ENCODE measurements at regions not wholly inside any gene's neighbourhood (a gene's known extent, or its start where the extent isn't known, plus 50 kb on each side); places are given as distances from the start of the nearest gene placed in this dataset.

DNA sequence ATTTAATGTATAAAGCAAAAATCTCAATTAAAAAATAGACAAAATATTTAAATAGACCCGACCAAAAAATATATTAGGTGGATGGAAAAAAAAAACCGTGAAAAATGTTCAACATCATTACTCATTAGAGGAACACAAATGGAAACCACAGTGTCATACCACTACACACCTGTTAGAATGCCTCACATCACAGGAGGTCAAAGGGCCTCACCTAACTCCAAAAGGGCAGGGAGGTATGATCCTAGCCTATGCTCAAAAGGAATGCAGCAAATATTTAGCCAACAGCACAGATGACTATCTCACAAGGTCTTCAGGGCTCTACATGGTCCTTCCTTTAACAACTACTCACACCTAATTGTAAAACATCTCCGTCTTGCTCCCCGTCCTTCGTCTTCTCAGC lies 185.5 kb upstream of the SETBP1 start:
- TF ChIP-seq, protein P1, sequence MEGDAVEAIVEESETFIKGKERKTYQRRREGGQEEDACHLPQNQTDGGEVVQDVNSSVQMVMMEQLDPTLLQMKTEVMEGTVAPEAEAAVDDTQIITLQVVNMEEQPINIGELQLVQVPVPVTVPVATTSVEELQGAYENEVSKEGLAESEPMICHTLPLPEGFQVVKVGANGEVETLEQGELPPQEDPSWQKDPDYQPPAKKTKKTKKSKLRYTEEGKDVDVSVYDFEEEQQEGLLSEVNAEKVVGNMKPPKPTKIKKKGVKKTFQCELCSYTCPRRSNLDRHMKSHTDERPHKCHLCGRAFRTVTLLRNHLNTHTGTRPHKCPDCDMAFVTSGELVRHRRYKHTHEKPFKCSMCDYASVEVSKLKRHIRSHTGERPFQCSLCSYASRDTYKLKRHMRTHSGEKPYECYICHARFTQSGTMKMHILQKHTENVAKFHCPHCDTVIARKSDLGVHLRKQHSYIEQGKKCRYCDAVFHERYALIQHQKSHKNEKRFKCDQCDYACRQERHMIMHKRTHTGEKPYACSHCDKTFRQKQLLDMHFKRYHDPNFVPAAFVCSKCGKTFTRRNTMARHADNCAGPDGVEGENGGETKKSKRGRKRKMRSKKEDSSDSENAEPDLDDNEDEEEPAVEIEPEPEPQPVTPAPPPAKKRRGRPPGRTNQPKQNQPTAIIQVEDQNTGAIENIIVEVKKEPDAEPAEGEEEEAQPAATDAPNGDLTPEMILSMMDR (IDR thresholded peaks at IDR 0.05 in 4 of 5, conservative IDR thresholded peaks at IDR 0.05 in 1 of 5), result no peak
- TF ChIP-seq POLR2A (IDR thresholded peaks at IDR 0.05), result no peak
- ATAC-seq (no peak), DNase-seq (no peak)
- in situ Hi-C loops (cut with MboI; ENCODE audit: low sequenced_read_pairs in 4 of 4) (no loop called here), intact Hi-C loops (cut with DNase I; ENCODE audit: low total_unique reads) (no loop called here)
- no peaks in the 10 kb centered on the region for H3K36me3 ChIP-seq
- no peaks in the 10 kb centered on the region for H3K4me1 ChIP-seq
- H3K27me3 ChIP-seq, result no peaks in the 10 kb centered on the region
- H3K27ac ChIP-seq, result no peak overlapping the region
- H3K4me3 ChIP-seq, result no peak overlapping the region
- no peaks in the 10 kb centered on the region for H3K9me3 ChIP-seq

- no peaks in the 10 kb centered on the region for H3K9me3 ChIP-seq
- ATAC-seq (no peak), DNase-seq (no peak)
- no peaks in the 10 kb centered on the region for H3K4me1 ChIP-seq
- intact Hi-C loops (cut with DNase I; ENCODE audit: low total_unique reads) (no loop called here), in situ Hi-C loops (cut with MboI; ENCODE audit: low sequenced_read_pairs in 4 of 4) (no loop called here)
- no peaks in the 10 kb centered on the region for H3K27me3 ChIP-seq
- no peak overlapping the region for H3K4me3 ChIP-seq
- no peaks in the 10 kb centered on the region for H3K36me3 ChIP-seq
- TF ChIP-seq, protein P1 (IDR thresholded peaks at IDR 0.05 in 4 of 5, conservative IDR thresholded peaks at IDR 0.05 in 1 of 5), result no peak
- TF ChIP-seq POLR2A (IDR thresholded peaks at IDR 0.05), result no peak
- H3K27ac ChIP-seq, result no peak overlapping the region
Measured at GRCh38 chr18:44497311-44497710, 183.4 kb upstream of the SETBP1 start.

- ATAC-seq (no peak), DNase-seq (no peak)
- in situ Hi-C loops (cut with MboI; ENCODE audit: low sequenced_read_pairs in 4 of 4), result no loop called here
- H3K4me1 ChIP-seq, result no peaks in the 10 kb centered on the region
- H3K27me3 ChIP-seq, result no peaks in the 10 kb centered on the region
- no peaks in the 10 kb centered on the region for H3K9me3 ChIP-seq
- no peaks in the 10 kb centered on the region for H3K36me3 ChIP-seq
- H3K4me3 ChIP-seq, result no peak overlapping the region
- intact Hi-C loops (cut with DNase I; ENCODE audit: low total_unique reads), result no loop called here
- TF ChIP-seq, protein P1 (IDR thresholded peaks at IDR 0.05 in 4 of 5, conservative IDR thresholded peaks at IDR 0.05 in 1 of 5), result no peak
- no peak for TF ChIP-seq POLR2A (IDR thresholded peaks at IDR 0.05)
- H3K27ac ChIP-seq, result no peak overlapping the region
Measured at GRCh38 chr18:44497757-44498490, 182.8 kb upstream of the SETBP1 start.

DNA sequence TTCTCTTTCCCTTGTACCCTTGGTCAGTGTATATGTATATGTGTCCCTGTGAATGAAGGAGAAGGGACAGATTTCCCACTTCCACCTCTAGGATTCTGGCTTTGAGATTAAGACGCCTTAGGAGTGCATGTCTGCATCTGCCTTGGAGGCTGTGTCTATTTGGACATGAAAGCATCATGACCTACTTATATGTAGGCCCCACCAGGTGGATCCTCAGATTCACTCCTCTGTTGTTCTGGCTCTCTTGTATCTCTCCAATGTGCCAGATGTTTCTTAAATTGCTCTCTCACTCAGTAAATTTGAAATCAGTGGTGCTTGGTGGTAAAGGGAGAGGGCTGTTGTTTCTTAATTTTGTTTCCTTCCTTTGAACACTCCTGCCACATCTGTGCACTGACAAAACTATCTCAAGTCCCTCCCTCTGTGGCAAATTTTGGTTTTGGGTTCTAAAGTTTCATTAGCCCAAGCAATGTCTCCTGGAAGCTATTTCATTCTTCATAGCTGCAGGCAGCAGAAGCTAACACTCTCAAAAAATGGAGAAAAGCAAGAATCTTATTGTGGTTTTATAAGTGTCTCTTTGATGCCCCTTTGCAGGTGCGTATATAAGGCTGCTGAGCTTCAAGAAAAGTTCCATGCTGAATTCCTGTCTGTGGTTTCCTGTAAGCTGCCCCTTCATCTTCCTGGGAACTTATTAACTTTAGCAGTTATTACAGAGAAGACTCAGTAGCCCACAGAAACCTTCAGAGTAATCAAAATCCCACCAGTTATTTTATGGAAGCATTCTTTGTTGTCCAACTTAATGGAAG lies 179.7 kb upstream of the SETBP1 start:
- H3K27me3 ChIP-seq, result no peaks in the 10 kb centered on the region
- ATAC-seq (no peak), DNase-seq (no peak)
- no peaks in the 10 kb centered on the region for H3K4me1 ChIP-seq
- no peaks in the 10 kb centered on the region for H3K36me3 ChIP-seq
- intact Hi-C loops (cut with DNase I; ENCODE audit: low total_unique reads), result no loop called here
- TF ChIP-seq, protein P1 (IDR thresholded peaks at IDR 0.05 in 4 of 5, conservative IDR thresholded peaks at IDR 0.05 in 1 of 5), result no peak
- no peak for TF ChIP-seq POLR2A (IDR thresholded peaks at IDR 0.05)
- H3K4me3 ChIP-seq, result no peak overlapping the region
- no peaks in the 10 kb centered on the region for H3K9me3 ChIP-seq
- in situ Hi-C loops (cut with MboI; ENCODE audit: low sequenced_read_pairs in 4 of 4), result no loop called here
- H3K27ac ChIP-seq, result no peak overlapping the region
